ENCODE measurements at regions not wholly inside any gene's neighbourhood (a gene's known extent, or its start where the extent isn't known, plus 50 kb on each side); places are given as distances from the start of the nearest gene placed in this dataset.

DNA sequence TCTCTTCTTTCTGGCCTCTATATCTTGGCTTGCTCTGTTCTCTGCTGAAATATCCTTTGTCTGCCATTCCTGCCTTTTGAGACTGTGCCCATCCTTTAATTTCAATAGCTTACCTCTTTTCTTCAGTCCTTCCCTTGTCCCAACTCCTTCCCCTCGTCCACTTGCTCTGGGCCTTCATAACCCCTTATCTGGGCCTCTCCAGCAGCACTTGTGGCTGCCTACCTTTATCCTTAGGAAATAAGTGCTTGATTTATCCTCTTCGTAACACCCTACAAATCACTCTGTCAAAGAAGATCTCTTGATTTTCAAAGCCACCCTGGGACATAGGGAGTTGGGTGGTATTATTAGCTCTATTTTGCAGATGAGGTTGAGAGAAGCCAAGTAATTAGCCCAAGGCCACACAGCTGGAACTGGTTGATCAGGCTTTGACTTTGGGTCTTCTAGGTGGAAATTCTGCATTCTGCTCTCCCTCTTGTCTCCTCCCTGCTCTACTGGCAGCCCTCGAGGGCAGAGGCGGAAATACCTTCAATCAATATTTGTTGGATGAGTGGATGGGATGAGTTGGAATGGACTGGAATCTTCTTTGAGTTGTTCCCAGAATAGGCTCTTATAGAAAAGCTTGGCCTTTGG is 84.0 kb upstream of the TLE3 start:
- no peak for DNase-seq (ENCODE audit: low spot score)

DNA sequence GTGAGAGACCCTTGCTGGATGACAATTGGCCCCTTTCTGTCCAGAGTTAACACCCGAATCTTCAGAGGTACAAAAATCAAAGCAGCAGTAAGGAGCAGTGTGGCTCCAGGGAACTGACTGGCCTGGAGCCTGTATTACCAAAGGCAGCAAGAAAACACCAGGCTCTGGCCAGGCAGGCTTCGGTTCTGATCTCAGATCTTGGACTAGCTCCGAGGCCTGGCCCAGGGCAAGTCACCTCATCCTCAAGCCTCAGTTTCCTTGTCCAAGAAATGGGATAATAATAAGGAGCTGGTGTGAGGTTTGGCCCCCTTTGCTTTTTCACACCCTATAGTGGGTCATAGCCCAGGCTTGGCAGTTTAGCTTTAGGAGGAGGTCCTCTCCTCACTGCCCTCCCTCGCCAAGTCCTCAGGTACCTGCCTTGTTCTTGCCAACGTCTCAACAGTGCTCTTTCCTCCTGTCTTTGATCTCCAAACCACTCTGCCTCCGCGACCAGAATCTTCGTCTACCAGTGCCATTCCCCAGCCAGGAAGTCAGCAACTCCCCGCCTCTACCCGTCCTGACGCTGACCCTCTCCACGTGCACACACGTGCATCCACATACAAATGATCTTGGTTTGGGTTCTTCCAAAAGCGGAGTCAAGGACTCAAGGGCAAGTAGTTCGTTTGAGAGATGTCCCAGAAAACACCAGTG is 82.6 kb upstream of the TLE3 start:
- no peak for DNase-seq (ENCODE audit: low spot score)

DNA sequence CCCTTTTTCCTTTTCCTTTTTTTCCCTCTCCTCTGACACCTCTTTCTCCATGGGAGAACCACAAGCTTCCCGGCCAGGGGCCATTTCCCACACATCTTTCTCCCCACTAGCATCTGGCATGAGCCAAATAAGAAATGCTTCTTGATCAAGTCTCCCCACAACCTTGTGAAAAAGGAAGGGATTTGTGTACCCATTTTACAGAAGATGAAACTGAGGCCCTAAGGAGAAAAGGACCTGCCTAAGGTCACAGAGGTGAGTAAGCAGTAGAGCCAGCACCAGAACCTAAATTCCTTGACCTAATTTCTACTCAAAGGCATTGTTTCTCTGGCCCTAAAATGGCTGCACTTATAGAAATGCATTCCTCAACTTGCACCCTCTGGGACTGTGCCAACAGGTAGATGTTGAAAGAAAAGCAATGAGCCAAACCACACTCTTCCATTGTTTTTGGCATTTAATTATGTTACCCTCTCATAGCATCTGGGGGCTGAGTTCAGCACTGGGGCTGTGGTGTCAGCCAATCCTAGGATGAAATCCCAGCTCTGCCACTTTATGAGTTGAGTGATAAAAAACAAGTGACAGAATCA is 81.7 kb upstream of the TLE3 start:
- no peak for DNase-seq (ENCODE audit: low spot score)

DNA sequence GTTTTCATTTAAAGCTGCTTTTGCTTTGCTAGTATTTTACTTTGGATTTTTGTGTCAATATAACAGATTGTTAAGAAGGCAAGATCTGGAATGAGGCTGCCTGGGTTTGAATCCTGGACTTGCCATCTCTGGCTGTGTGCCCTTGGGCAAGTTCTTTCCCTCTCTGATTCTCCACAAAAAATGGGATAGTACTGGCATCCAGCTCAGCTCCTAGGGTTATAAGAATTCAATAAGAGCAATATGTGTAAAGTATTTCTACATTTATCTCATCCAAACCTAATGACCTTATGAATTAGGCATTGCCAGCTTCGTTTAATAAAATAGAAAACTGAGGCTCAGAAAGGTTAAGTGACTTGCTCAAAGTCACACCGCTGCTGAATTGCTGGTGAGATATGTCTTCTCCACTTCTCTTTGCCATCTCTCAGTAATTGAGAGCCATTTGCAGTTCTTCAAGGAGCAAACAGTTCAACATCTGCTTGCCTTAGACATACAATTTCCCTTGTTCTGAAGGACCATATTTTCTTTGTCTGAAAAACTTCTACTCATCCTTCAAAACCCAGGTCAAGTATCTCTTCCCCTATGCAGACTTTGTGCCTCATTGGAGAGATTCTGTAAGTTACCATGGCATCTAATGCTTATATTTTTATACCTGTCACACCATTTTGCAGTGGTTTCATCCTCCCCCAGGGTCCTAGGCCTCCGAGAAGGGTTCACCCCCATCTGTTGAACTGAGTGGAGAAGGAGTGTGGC is 80.8 kb upstream of the TLE3 start:
- no peak for DNase-seq (ENCODE audit: low spot score)

DNA sequence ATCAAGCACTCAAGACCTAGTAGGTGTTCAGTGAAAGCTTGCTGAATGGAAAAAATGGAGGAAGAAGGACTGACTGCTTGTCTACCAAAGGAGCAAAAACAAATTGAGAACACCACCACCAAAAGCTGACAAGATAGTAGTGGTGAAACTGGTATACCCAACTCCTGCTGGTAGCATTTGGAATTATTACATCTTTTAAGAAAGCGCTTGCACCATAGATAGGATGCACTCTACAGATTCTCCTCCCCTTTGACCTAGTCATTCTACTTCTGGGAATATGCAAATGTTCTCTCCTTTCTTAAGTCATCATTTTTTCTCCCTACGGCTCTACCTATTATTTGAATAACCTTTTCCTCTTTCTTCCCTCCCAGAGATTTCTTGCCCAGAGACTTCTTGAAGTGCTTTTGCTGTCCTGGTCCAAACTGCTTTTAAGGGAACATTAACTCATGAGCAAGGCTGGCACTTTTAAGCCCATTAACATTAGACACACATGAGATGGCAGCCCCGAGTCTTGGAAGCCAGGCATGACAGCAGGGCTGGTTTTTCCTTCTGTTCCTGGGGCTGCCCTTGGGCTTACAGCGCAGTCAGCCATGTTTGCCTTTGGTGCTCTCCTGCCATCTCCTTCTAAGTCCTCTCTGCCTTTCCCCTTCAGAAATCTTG is 75.0 kb upstream of the TLE3 start:
- DNase-seq (ENCODE audit: low spot score) = peak; percentile 15

DNA sequence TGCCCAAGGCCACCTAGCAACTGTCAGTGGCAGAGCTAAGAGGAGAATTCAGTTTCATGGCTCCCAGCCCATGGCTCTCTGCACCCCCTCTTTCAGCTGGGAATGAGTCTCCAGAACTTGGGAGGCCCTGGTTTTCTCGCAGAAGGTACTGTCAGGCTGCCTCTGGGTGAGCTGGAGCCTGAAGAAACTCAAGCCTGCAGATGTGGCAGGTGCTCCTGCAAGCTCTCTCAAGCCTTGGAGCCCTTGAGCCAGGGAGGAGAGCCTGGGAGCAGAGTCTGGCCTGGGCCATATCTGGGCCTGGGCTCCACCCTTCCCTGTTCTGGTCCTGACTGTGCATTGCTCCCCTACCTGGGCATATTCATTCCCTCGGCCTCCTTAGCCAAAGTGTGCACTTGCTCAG is 74.4 kb upstream of the TLE3 start:
- no peak for DNase-seq (ENCODE audit: low spot score)

DNA sequence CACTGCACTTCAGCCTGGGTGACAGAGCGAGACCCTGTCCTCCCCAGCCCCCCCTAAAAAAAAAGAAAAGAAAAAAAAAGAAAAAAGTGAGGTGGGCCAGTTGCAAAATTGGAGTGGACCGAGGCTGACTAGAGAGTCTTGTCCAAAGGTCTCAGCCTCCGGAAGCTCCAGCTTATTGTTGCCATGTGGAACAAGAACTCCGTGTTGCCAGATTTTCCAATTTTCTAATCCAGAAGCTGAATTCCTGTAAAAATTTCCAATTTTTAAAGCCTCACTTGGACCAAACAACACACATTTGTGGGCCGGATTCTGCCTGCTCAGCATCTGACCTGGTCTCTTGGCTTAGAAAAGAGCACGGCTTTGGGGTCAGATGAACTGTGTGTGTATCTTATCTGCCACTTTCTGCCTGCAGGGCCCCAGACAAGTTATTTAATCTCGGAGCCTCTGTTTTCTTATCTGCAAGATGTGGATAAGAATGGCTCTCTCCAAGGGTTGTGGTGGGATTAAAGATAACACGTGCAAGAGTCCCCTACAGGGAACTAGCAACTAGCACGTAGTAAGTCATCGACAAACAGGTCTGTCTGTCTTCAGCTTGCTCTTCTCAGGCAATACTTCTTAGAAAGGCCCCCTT is 73.7 kb upstream of the TLE3 start:
- no peak for DNase-seq (ENCODE audit: low spot score)

DNA sequence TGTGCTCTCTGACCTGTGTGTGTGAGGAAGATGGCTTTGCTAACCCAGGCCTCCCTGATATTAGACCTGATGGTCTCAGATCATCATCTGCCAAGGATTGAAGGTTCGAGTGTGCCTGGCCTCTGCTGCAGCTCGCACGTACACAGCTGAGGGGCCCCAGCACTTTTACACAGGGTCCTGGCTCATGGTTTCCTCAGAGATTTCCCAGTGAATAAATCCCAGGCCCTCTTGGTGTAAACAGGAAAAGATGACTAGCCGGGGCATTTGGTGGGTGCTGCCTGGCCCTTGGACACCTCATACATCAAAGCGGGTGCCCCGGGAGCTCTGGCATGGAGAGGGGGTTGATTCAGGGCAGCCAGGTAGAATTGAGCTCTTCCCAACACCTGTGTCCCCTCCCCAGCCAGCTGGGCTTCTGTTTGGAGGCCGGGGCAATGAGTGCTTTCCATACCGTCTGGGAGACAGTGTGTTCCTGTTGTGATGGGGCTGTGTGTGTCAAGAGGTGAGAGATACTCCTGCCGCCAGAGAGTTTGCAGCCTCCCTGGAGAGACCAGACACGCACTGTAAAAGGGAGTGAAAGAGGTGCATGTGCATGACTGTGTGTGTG is 72.5 kb upstream of the TLE3 start:
- DNase-seq (ENCODE audit: low spot score) = no peak

DNA sequence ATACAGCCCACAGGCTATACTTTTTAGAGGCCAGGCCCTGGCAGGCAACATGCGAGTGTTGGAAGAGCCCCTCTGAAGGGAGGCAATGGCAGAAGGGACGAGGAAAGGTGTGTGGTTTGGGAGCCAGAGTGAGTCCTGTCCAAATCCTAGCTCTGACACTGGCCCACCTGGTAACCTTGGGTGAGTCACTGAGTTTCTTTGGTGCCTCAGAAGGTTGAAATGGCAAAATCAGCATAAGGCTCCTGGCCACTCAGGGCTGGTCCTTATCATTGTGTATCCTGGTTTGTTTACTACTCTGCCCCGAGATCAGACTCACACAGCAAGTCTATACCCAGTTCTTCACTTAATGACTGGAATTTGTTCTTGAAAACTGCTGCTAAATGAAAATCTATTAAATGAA is 71.4 kb upstream of the TLE3 start:
- DNase-seq (ENCODE audit: low spot score) = no peak

DNA sequence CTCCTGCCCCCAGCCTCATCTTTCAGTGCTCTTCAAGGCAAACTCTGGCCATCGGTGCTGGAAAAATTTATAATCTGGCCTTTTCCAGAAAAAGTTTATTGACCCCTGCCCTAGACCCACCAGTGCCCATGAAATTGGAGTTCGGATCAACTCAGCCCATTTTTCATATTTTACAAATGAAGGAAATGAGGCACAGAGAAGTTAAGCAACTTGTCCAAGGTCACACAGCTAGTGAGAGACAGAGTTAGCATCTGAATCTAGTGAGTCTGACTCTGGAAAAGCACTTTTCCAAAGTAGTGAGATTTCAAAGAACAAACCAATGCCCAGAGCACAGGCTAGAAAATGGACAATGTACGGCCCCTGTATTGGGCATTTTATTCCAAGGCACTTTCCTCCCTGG is 69.4 kb upstream of the TLE3 start:
- DNase-seq (ENCODE audit: low spot score) = no peak

DNA sequence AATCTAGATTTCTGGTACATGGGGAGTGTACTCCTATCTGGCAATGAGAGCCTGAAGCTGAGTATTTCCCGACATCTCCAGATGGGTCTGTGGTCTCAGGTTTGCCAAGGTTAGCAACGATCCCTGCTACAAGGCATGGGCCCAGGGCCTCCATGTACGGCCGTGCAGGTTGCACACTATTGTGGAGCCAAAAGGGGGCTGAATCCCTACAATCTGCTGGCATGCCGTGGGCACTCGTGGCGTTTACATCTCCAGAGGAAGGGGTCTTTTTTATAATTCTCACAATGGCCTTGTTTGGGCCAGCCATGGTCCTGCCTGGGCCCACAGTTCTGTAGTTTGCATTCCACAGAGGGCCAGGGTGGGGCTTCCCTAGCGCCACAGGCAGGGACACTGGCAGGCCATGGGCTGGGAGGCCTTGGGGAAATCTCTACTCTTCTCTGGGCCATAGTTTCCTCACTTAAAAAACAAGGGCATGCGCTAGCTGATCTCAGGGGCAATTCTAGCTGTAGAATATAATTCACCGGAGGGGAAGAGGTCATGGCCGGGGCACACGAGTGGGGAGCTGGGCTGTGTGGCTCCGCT is 68.9 kb upstream of the TLE3 start:
- DNase-seq (ENCODE audit: low spot score) = no peak

DNA sequence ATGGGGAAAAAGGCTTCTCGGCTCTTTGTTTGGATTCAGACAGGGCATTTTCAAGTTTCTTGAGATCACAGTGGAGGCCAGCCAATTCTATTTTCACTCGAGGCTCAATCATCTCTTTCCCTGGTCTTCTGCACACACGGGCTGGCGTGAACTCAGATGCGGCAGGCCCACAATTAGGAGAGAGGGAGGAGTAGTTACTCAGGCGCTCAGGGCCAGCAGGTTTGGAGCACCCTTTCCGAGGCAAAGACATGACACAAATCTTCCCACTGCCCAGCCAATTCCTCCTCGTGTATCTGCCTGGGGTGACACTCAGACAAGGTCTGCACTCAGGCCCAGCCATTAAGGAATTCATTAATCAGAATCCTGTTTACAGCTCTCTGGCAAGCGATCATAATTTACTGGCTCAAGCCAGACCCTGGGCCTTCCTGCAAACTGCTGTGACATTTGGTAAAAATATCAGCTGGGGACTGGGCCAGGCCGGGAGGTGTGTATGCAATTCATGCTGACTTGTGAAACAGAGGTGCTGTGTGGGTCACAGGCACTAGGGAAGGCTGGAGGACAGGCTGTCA is 68.1 kb upstream of the TLE3 start:
- DNase-seq (ENCODE audit: low spot score) = no peak

DNA sequence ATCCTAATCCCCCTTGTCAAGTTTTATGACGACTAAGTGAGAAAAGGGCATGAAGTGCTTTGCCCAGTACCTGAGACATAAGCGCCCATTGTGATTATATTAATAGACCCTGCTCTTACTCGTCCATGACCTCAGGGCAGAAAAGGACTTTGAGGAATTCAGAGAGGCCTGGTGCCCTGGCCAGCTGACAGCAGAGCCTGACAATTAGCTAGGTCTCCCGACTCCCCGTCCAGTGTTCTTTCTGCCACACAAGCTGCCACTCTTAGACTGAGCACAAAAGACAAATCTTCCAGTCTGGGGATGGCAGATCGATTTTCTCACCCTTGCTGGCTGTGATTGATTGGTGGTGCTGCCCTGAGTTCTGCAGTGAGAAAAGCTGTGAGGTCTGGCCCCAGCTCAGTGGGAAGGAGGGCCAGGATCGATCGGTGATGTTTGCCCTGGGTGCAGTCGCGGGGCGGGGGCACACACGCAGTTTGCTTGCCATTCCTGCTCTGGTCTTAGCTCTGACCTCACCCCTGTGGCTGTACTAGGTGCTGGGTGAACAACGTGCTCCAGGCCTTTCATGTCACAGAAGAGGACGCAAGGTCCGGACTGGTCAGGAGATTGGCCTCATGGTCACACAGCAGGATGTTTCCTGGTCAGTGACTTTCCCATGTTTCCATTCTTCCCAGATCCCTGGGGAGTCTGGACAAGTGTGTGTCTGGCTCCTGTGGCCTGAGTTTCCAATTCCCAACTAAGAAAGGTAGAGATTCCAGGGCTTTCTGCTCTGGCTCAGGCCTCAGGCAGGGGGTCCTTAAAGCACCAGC is 67.4 kb upstream of the TLE3 start:
- no peak for DNase-seq (ENCODE audit: low spot score)

DNA sequence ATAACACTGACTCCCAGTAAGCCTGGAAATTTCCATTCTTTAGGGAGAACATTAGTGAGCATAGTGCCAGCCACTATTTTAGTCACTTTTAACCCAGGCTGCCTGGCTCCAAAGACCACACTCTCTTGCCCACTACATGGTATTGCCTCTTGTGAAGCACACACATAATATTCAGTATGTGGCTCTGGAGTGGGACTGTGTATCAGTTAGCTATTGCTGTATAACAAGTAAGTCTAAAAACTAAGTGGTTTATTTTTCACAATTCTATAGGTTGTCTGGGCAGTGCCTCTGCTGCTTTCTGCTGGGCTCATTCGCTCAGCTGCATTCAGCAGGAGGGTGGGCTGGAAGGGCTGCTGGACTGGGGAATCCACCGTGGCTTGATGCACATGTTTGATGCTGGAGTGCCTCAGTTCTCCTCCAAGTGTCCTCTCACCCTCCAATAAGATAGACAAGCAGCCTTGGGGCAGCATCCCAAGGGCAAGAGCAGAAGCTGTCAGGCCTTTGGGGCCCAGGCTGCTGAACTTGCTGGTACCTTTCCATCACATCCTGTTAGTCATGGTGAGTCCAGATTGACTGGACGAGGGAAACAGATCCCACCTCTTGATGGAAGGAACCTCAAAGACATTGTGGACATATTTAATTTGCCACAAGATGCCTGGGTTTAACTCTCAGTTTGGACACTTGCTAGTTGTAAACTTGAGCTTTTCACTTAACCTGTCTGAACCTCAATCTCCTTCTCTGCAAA is 66.6 kb upstream of the TLE3 start:
- DNase-seq (ENCODE audit: low spot score) = no peak

DNA sequence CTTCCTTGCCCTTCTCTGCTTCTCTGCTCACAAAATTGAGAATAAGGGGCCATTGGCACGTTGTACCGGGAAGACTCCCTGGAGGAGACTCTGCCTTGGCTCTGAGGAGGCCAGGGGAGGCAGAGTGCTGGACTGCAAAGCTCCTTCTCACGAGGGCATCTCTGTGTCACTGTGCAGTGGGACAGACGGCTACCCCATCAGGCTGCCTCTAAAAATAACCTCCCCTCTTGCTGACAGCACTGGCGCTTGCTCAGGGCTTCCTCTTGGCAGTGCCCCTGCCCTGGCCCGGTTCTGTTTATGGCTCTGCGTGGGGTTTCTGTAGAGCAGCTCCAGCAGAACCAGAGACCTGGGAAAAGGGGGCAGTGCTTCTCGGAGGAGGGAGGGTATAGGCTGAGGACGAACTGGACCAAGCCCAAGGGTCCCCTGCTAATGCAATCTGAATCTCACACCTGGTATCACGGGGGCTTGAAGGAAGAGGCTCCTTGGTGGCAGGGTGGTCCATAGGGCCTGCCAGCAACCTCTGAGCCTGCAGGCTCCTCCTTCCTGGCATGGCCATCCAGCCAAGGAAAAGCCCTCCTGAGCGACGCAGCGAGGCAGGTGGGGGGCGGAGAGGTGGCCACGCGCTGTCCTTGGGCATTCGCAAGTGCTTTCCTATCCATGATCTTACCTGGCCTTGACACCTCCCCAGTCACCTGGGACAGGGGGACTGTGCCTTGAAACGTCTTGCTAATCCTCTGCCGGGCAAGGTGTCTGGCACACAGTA is 63.3 kb upstream of the TLE3 start:
- DNase-seq (ENCODE audit: low spot score) = no peak

DNA sequence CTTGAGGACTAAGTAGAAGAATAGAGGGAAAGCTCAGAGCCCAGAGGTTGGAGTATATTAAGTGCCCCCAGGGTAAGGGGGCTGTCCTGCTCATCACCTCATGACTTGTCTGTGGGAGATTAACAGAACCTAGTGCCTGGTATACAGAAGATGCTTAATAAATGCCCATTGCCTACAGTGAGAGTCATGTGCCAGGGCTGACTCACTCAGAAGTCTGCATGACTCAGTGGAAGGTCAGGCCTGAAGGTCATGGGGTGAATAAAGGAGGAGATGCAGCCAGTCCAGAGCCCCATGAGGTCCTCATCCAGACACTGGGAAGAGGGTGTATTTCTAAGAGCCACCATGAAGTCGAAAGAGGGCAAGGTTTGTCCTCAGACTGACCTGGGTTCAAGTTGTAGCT is 62.5 kb upstream of the TLE3 start:
- no peak for DNase-seq (ENCODE audit: low spot score)

DNA sequence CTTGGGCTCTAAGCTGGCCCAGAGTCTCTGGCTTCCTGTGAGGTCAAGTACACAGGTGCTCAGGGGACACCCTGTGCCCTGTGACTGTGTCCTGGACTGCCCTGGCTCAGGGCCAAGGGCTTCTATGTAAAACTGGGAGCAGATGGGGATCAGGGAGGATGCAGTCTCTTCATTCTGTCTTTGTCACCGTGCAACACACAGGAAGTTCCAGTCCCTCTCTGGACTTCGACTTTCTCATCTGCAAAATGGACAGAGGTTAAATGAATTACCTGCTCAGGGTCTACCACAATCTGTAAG is 61.9 kb upstream of the TLE3 start:
- DNase-seq (ENCODE audit: low spot score) = no peak

DNA sequence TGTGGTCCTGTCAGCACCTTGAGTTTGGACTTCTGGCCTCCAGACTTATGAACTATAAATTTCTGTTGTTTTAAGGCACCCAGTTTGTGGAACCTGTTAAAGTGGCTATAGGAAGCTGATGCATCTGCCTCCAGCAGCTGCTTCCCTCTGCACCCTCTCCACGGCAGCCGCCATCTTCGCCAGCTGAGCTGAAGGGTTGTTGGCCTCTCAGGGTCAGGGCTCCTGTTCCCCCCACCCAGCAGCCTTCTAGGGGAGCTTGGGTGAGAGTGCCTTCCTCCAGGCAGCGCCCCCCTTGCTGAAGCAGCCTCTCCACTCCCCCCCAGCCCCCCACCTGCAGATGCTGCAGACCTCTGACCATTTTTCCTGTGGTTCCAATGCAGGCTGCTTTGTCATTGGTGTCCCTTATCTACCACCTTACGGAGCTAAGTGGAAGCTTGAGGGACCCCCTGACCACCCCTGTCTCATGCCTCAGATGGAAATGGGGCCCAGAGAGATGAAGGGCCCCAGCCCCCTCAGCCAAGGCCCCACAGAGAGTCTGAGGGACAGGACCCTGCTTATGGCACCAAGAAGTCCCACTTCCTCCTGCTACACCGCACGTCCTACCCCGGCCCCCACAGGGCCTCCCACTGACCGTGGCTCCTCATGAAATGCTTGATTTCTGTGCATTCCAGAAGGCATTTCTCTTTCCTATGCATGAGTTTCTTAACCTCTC is 61.4 kb upstream of the TLE3 start:
- DNase-seq (ENCODE audit: low spot score) = no peak

Data from NAMALWA (cell line).